ENCODE measurements at regions not wholly inside any gene's neighbourhood (a gene's known extent, or its start where the extent isn't known, plus 50 kb on each side); places are given as distances from the start of the nearest gene placed in this dataset.
A peak's percentile ranks its signal among the peaks of the same experiment; 100 is the strongest.

GRCh38 chr16:88332921-88333825 lies 49.6 kb upstream of the ZNF469 start (continued):
- TF ChIP-seq NR4A1 (CRISPR knock-in tag; IDR thresholded peaks at IDR 0.05) (peak; percentile 95), NR4A1 (tag; IDR thresholded peaks at IDR 0.05) (peak; percentile 94), TEAD2 (tag; IDR thresholded peaks at IDR 0.05) (peak; percentile 92), SRF (CRISPR knock-in tag; IDR thresholded peaks at IDR 0.05) (peak in 1 of 2 experiments; percentile 69; a peak in 1 of 4 replicates), BCL6 (CRISPR knock-in tag; IDR thresholded peaks at IDR 0.05) (peak; percentile 74; the same call in 1 of the 2 replicates), ZNF239 (CRISPR knock-in tag; IDR thresholded peaks at IDR 0.05) (peak; percentile 63; the same call in 1 of the 2 replicates), ARID4B (CRISPR knock-in tag; IDR thresholded peaks at IDR 0.05) (peak; percentile 70), HBP1 (CRISPR knock-in tag; IDR thresholded peaks at IDR 0.05) (0 out of 2 replicates have a peak, but pooled peaks have one; percentile 58), GATAD2B (IDR thresholded peaks at IDR 0.05; ENCODE audit: borderline replicate concordance) (peak; percentile 24; the same call in 1 of the 2 replicates), NFE2L1 (tag; IDR thresholded peaks at IDR 0.05; ENCODE audit: borderline replicate concordance, low read depth) (peak; percentile 77), SUPT5H (IDR thresholded peaks at IDR 0.05) (0 out of 2 replicates have a peak, but pooled peaks have one; percentile 20), USF1 (CRISPR knock-in tag; IDR thresholded peaks at IDR 0.05) (peak; percentile 64), L3MBTL2 (IDR thresholded peaks at IDR 0.05) (peak; percentile 89), ZNF324 (CRISPR knock-in tag; IDR thresholded peaks at IDR 0.05) (peak; percentile 71; the same call in 1 of the 2 replicates), ZNF644 (tag; IDR thresholded peaks at IDR 0.05; ENCODE audit: low read depth) (peak; percentile 71), ETV1 (tag; conservative IDR thresholded peaks at IDR 0.05; ENCODE audit: low read depth) (peak; percentile 28), ZNF764 (CRISPR knock-in tag; IDR thresholded peaks at IDR 0.05; ENCODE audit: low read depth) (0 out of 2 replicates have a peak, but pooled peaks have one; percentile 55), ARID2 (IDR thresholded peaks at IDR 0.05) (0 out of 2 replicates have a peak, but pooled peaks have one; percentile 25), SMARCE1 (IDR thresholded peaks at IDR 0.05) (0 out of 2 replicates have a peak, but pooled peaks have one; percentile 52), PKNOX1 (IDR thresholded peaks at IDR 0.05) (peak; percentile 67), CREM (IDR thresholded peaks at IDR 0.05; ENCODE audit: low read depth) (0 out of 2 replicates have a peak, but pooled peaks have one; percentile 14)

Measured in K562 (cell line).